ENCODE measurements at regions not wholly inside any gene's neighbourhood (a gene's known extent, or its start where the extent isn't known, plus 50 kb on each side); places are given as distances from the start of the nearest gene placed in this dataset.

DNA sequence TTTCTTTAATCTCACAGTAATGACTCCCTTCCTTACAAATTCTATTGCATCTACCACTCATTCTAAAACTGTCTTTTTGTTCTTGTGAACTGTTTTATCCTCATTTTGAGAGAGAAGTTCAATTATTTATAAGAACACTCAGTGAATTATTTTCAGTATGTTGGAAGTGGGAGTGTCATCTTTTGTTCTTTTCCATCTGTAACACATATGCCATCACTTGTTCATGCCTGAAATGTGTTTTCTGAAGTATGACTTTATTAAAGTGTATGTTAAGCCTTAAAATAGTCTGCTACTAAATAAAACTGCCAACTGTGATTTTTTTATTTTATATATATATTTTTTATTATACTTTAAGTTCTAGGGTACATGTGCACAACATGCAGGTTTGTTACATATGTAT, 623.0 kb upstream of the CBLB start:
- TF ChIP-seq POLR2AphosphoS5 (IDR thresholded peaks at IDR 0.05; ENCODE audit: low read depth, low read length) (no peak), TAF1 (IDR thresholded peaks at IDR 0.05; ENCODE audit: borderline replicate concordance, low read depth, low read length) (no peak), EP300 (IDR thresholded peaks at IDR 0.05; ENCODE audit: borderline replicate concordance in 1 of 2, low read depth in 1 of 2, low read length in 1 of 2) (no peak)

Data from SK-N-SH (cell line).